GM18502 (cell line): ENCODE measurements at regions not wholly inside any gene's neighbourhood (a gene's known extent, or its start where the extent isn't known, plus 50 kb on each side); places are given as distances from the start of the nearest gene placed in this dataset.
"Not testable (repeated sequence)": the region's sequence is repeated elsewhere in the genome, so short reads cannot be mapped to it uniquely, and the experiment has no call there.

Source experiments
- ATAC-seq: cut with Tn5 transposase; IDR thresholded peaks from one replicate; pipeline ENCODE4 v1.9.1; 2021; ENCODE audit warnings: mild to moderate bottlenecking; ENCODE audit not compliant: unreplicated experiment, poor library complexity

DNA sequence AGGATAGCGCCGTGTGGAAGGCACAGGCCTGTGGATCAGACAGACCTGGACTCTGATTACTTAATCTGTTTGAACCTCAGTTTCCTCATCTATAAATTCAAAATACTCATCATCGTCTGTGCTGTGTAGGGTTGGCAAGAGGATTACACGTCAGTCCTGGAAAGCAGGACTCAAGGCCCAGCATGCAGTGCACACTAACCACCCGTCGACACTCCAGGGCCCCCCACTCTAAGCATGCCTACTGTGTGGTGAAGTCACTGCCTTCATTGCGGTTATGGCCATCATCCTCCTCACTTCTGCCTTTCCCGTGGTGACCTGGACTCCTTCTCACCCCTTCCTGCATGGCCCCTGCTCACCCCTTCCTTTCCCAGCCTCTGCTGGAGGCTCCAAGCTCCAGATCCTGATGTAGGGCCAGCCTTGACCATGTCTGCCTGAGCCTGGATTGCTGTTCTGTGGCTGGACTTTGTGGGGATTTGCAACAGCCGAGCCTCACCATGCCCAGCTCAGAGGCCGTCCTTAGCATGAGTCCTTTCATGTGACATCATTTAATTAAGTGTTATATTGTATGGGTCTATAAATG is 1158.0 kb downstream of the TBC1D22A start:
- no peak for ATAC-seq

DNA sequence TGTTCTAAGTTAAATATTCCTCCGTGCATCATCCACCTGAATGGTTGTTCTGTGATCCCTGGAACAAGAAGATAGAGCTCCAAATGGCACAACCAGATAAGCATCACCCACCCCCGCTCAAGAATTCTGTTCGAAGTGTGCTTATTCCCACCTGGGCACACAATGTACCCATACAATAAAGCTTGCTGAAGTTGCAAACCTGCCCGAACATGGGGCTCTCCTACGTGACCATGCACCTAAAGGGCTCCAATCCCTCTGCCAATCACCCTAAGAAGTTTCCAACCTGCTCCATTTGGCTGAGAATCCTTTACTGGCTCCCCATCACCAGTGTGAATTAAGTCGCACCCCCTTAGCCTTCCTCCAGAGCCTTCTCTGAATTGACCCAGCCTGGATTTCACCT is 1157.4 kb downstream of the TBC1D22A start:
- ATAC-seq, result no peak

DNA sequence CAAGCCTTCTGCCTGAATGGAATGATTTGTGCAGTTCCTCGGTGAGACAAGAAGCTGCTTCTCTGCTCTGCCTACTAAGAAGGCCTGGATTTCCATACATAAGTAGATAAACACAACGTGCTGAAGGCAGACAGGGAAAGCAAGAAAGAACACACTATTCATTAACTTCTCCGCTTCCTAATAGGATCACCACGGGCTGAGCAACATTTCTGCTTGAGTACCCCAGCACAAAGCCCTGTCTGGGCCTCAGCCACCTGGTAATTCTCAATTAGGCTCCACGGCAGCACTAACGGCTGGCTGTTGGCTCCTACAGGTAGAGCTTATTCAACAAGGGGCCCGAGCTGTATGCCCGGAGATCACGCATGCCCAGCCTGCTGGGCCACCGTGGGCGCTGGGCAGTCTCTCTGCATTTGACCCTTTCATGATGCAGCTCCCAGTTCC is 1156.6 kb downstream of the TBC1D22A start:
- peak; percentile 50 for ATAC-seq

DNA sequence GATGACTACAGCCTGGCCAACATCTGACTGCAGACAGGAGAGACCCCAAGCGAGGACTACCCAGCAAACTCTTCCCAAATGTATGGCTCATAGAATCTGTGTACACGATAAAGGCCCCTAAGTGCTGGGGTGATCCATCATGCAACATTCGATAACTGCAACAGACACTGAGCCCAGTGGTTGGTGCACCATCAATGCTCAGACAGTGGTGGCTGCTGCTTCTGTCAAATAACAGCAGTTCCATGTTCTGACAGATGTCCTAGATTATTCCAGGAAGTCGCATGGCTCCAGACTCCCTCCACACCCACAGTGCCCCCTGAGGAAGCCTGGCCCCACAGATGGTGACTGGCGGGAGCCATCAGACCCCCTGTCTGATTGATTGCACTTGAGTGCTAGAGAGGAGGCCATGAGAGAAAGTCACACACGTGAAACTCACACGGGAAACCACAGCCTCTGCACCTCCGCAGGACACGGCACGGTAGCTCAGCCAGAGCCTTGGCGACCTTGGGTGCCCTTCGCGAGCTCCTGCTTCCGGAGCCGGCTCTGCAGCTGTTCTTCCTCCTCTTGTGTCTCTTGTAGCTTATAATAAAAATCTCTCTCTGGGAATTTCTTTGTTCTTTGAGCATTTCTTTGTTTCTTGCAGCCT is 1155.9 kb downstream of the TBC1D22A start:
- ATAC-seq, result peak; percentile 94

DNA sequence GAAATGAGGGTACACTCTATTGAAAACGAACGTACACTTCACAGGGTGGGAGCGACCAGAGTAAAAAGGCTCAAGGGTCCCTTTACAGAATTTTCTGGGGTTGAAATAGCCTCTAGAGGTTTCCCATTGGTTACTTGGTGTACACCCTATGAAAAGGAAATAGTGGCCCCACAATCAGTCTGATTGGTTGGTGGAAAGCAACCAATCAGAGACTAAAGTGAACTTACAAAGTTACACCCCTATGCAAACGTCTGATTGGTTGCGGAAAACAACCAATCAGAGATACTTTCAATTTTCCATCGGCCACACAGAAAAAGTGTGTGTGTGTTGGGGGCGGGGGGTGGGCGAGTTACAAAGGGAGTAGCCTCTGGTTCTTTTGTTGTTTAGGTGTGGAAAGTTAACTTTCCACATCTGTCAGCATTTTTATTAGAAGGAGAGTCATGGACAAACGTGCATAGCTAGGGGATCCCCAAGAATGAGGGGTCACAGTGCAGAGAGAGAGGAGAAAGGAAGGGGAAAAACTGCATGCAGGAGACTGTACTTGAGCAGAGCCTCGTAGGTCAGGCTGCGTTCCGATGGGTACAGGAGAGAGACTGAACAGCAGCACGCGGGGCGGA is 1152.1 kb downstream of the TBC1D22A start:
- no peak for ATAC-seq

DNA sequence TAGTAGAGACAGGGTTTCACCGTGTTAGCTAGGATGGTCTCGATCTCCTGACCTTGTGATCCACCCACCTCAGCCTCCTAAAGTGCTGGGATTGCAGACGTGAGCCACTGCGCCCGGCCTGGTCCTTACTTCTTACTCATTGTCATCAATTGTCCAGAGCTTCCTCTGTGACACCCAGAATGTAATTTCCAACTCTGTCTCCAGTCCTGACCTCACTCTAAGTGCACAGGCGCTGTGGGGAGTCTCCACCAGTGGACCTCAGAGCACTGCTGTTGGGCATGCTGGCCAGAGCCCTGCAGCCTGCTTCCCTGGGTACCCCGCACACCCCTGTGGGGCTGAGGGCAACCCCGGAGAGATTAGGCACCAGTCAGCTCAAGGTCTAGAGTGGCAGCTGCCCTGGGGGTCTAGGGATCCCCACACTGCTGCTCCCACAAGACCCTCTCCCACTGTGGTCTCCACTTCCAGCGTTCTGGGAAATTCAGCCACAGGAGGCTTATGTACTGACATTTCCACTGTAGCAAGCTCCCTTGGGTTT is 1140.3 kb downstream of the TBC1D22A start:
- ATAC-seq, result no peak

DNA sequence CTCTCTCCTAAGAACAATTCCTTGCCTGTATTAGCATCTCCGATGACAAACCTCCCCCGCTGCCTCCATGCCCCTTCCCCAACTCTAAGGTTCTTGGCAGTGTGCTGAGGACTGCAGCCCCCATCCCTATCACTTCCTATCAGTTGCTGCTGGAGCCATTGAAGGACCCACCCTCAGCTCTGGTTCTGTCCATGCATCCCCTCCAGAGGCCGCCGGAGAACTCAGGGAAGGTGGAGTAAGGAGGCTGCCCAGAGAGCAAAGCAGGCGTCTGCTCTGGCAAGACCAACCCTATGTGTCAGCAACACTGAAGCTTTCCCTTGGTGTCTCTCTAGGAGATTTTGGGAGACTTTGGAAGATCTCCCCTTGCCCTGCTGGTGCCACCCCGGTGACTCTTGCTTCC is 1139.5 kb downstream of the TBC1D22A start:
- ATAC-seq, result no peak

DNA sequence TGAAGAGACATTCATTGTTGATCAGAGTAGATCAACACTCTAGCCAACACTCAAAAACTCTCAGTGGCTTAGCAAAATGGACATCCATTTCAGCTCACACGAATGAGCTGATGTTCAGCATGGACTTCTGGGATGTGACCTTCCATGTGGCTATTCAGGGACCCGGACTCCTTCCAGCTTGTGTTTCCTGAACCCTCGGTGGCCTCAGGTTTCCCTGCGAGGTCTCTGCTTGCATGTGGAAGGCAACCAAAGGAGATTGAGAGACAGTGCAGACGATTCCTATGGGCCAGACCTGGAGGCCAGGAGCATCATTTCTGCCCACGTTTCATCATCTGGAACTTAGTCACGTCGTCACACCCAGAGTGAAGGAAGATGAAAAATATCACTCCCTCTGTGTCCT is 1137.4 kb downstream of the TBC1D22A start:
- no peak for ATAC-seq

DNA sequence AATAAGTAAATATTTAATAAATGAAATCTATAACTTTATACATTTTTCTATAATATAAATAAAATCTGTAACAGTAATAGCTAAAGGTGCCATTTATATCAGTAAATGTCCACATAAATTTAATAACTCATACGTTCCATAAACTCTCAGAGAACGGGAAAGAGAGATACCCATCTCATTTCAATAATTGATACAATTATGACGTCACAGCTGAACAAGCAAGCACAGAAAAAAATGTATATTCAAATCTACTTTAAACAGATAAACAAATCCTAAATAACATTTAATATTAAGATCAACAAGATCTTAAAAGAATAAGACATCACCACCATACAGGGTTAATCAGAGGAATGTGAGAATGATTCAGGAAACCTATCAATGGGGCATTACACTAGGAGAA is 1136.5 kb downstream of the TBC1D22A start:
- ATAC-seq, result no peak

DNA sequence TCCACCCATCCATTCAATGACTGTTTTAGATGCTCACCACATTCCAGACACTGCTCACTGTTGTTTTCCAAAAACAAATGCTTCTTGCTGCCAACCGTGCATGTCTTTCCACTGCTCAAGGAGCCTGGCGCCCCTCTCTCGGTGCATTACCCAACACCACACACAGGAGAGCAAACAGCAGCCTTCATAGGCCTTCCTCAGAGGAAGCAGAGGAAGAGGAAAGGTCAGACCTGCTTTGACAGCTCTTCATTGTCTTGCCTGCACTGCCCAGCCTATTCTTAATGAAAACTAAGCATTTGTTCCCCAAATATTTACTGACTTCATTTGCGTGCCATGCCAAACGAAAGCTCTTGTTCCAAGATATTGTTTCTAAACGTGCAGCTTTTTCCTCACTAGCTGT is 1129.2 kb downstream of the TBC1D22A start:
- no peak for ATAC-seq

DNA sequence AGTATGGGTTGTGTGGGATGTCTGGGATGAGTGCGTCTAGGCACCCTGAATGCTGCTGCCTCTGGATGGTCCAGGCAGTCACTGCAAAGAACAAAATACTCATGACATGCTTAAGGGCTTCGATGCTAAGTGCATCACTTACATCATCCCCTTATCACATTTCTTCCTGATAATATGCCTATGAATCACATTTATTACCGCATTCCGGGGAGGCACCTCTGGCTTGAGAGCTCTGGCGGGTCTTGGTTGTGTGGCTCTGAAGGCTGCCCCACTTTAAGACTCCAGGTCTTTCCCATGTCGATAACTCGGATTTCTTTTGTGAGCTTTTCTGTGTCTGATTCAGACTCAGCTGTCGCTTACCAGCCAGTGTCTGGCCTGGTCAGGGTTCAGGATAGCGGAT is 1126.4 kb downstream of the TBC1D22A start:
- ATAC-seq, result no peak

DNA sequence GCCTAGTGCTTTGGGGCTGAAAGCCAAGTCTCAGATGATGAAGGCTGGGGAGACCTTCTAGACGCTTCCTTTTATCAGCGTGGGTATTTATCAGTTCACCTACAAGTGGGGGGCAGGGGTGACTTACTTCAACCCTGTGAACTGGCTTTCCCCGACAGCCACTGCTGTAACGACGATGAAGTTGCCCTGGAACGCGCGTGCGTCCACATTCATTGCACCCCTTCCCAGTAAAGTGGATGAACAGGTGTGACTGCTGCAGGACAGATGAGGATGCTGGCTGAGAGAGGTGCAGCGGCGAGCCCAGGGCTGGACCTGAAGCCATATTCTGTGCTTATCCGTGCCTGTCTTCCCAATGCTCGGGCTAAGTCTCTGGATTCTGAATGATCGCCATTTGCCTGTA is 1122.3 kb downstream of the TBC1D22A start:
- no peak for ATAC-seq

DNA sequence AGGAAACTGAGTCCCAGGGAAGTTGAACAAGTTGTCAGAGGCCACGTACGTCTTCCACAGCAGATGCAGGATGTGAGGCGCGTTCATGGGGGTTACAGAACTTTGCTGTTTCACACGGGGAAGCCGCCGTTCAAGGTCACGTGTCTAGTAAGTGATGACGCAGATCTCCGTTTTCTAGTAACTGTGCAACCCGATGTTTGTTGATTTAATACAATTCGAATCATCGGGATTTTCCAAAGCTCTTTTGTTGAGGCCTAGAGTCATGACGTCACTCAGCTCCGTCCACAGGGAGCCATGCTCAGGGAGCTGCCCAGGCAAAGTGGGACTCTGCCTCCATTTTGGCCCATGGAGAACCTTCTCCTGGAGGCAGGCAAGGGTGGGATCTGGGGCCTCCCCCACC is 1121.8 kb downstream of the TBC1D22A start:
- no peak for ATAC-seq

DNA sequence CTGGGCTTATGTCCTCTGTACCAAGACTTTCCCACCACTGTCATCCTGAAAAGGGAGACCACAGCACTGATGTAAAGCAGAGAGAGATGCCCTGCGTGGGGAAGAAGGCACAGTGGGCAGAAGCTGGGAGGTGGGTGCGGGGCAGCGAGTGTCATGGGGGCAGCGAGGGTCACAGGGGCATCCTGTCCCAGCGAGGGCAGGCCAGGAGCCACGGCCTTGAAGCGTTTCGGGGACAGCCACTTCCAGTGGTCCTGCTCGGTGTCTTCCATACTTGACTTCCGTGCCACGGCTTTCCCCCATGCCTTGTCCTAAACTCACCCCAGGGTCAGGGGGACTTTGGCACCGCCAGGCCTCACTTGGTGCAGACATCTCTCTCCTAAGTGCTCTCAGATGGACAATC is 1121.3 kb downstream of the TBC1D22A start:
- no peak for ATAC-seq

DNA sequence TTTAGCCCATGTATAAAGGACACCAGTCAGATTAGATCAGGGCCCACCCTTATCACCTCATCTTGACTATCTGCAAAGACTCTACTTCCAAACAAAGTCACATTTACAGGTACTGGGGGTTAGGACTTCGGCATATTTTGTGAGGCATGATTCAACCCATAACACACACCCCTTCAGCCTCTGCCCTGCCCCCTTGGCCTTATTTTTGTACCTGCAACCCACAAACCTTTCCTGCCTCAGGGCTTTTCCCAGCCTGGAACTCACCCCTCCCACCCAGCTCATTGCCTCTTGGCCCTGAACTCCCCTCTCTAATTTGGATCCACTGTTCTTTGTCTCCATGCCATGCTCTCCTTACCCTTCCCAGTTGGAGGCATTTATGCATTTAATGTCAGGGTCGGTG is 1116.9 kb downstream of the TBC1D22A start:
- no peak for ATAC-seq

DNA sequence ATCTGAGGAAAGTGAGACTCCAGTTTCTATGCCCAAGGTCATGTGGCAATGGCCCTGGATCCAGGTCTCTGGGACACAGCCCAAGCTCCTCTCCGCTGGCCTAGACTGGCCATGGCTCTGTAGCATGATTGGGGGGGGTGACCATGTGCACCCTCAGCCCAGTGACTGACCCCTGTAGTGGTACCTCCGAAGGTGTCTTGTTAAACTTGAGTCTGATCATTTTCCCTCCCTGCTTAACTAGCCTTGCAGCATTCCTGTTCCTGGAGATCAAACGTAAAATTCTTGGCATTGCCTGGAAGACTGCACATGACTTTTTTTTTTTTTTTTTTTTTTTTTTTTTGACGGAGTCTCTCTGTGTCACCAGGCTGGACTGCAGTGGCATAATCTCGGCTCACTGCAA is 1116.0 kb downstream of the TBC1D22A start:
- no peak for ATAC-seq

DNA sequence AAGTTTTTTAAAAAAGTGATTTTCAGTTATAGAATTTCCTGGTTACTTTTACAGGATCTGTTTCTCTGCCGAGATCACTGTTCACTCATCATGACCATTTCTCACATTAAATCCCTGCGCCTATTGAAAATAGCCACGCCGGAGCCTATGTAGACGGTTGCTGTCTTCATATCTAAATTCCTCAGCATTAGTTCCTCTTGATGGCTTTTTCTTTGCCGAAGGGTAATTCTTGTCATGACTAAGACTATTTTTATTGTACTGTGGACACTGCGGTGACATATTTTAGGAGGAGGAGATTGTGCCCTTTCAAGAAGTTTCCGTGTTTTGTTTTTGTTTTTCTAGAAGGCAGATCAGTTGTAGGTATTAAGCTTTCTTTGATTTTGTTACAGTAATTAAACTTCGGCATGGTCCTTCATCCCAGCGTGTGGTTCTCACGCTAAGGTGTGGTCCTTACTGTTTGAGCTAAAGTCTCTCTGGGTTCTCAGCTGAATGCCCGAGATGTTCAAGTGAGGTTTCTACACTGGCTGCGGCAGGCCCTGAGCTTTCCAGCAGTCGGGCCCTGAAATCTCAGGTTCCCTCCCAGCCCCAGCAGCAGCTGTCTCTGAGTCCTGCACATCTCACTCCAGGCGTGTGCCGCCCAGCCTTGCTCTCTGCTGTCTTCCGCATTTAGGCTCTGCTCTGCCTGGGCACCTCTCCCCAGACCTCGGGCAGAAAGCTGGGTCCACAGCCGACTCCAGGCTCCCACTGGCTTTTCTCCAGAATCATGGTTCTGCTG is 1110.5 kb downstream of the TBC1D22A start:
- no peak for ATAC-seq

DNA sequence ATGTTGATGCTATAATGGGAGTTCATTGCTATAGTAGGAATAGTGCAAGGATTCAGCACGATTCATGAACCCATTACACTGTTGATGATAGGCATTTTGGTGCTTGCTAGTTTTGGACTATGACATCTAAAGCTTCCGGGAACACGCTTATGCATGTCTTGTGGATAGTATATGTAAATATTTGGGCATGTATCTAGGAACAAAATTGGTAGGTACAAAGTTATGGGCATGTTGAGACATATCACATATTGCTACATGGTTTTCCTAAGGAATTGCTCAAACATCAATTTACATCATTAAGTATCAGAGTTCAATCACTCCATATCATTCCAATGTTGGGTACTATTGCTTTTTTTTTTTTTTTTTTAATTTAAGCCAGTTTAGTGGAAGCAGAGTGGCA is 1103.2 kb downstream of the TBC1D22A start:
- no peak for ATAC-seq

DNA sequence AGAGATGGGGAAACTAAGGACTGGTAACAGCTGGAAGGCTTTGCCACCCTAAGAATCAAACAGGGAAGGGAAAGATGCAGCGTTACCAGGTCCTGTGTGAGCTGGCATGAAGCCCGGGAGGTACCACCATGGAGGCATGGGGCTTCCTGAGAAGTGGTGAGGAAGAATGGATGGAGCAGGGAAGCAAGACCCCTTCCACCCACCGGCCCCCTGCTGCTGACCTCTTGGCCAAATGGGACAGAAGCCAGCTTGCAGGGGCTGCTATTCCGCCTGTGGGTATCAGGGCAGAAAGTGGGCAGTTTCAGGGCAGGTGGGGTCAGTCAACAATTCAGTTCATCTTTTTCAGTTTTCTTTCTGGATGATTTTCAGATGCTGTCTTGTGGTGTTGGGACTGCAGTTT is 1099.9 kb downstream of the TBC1D22A start:
- ATAC-seq, result no peak

DNA sequence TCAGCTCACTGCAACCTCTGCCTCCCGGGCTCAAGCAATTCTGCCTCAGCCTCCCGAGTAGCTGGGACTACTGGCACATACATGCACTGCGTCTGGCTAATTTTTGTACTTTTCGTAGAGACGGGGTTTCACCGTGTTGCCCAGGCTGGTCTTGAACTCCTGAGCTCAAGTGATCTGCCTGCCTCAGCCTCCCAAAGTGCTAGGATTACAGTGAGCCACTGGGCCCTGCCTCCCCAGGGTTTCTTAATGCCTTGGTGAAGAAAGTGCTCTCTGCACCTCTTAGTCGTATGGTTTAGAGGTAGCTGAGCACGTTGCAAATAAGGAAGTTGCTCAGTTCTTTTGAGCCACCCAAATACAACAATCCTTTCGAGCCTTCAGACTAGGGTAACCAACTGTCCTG is 1098.5 kb downstream of the TBC1D22A start:
- ATAC-seq, result not testable (repeated sequence)
